ENCODE measurements at regions not wholly inside any gene's neighbourhood (a gene's known extent, or its start where the extent isn't known, plus 50 kb on each side); places are given as distances from the start of the nearest gene placed in this dataset.

DNA sequence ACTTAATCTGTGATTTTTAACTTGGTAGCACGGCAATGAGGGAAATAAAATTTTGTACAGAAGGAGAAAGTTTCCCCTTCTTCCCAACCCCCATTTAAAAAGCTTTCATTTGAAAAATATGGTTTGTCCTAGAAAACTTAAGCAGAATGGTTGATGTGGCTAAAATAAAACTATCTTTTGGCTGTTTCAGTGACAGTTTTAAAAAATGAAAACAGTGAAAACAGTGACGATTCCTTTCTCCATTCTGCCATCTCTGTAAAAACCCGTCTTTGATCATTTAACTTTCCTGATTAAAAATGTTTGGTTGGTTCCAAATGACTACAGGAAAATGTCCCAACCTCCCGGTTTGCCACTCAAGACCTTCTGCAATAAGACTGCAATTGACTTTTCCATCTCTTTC is 160.7 kb downstream of the EBLN2 start (continued):
- TF ChIP-seq, protein P1, sequence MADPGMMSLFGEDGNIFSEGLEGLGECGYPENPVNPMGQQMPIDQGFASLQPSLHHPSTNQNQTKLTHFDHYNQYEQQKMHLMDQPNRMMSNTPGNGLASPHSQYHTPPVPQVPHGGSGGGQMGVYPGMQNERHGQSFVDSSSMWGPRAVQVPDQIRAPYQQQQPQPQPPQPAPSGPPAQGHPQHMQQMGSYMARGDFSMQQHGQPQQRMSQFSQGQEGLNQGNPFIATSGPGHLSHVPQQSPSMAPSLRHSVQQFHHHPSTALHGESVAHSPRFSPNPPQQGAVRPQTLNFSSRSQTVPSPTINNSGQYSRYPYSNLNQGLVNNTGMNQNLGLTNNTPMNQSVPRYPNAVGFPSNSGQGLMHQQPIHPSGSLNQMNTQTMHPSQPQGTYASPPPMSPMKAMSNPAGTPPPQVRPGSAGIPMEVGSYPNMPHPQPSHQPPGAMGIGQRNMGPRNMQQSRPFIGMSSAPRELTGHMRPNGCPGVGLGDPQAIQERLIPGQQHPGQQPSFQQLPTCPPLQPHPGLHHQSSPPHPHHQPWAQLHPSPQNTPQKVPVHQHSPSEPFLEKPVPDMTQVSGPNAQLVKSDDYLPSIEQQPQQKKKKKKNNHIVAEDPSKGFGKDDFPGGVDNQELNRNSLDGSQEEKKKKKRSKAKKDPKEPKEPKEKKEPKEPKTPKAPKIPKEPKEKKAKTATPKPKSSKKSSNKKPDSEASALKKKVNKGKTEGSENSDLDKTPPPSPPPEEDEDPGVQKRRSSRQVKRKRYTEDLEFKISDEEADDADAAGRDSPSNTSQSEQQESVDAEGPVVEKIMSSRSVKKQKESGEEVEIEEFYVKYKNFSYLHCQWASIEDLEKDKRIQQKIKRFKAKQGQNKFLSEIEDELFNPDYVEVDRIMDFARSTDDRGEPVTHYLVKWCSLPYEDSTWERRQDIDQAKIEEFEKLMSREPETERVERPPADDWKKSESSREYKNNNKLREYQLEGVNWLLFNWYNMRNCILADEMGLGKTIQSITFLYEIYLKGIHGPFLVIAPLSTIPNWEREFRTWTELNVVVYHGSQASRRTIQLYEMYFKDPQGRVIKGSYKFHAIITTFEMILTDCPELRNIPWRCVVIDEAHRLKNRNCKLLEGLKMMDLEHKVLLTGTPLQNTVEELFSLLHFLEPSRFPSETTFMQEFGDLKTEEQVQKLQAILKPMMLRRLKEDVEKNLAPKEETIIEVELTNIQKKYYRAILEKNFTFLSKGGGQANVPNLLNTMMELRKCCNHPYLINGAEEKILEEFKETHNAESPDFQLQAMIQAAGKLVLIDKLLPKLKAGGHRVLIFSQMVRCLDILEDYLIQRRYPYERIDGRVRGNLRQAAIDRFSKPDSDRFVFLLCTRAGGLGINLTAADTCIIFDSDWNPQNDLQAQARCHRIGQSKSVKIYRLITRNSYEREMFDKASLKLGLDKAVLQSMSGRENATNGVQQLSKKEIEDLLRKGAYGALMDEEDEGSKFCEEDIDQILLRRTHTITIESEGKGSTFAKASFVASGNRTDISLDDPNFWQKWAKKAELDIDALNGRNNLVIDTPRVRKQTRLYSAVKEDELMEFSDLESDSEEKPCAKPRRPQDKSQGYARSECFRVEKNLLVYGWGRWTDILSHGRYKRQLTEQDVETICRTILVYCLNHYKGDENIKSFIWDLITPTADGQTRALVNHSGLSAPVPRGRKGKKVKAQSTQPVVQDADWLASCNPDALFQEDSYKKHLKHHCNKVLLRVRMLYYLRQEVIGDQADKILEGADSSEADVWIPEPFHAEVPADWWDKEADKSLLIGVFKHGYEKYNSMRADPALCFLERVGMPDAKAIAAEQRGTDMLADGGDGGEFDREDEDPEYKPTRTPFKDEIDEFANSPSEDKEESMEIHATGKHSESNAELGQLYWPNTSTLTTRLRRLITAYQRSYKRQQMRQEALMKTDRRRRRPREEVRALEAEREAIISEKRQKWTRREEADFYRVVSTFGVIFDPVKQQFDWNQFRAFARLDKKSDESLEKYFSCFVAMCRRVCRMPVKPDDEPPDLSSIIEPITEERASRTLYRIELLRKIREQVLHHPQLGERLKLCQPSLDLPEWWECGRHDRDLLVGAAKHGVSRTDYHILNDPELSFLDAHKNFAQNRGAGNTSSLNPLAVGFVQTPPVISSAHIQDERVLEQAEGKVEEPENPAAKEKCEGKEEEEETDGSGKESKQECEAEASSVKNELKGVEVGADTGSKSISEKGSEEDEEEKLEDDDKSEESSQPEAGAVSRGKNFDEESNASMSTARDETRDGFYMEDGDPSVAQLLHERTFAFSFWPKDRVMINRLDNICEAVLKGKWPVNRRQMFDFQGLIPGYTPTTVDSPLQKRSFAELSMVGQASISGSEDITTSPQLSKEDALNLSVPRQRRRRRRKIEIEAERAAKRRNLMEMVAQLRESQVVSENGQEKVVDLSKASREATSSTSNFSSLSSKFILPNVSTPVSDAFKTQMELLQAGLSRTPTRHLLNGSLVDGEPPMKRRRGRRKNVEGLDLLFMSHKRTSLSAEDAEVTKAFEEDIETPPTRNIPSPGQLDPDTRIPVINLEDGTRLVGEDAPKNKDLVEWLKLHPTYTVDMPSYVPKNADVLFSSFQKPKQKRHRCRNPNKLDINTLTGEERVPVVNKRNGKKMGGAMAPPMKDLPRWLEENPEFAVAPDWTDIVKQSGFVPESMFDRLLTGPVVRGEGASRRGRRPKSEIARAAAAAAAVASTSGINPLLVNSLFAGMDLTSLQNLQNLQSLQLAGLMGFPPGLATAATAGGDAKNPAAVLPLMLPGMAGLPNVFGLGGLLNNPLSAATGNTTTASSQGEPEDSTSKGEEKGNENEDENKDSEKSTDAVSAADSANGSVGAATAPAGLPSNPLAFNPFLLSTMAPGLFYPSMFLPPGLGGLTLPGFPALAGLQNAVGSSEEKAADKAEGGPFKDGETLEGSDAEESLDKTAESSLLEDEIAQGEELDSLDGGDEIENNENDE (IDR thresholded peaks at IDR 0.05; ENCODE audit: insufficient replicate concordance, low read length): no peak
- TF ChIP-seq CBX5 (IDR thresholded peaks at IDR 0.05; ENCODE audit: low read depth, low read length): no peak
- no peak for TF ChIP-seq FOSL1 (IDR thresholded peaks at IDR 0.05; ENCODE audit: insufficient read depth, low read depth, low read length)
